ENCODE measurements at regions not wholly inside any gene's neighbourhood (a gene's known extent, or its start where the extent isn't known, plus 50 kb on each side); places are given as distances from the start of the nearest gene placed in this dataset.
"Not testable (repeated sequence)": the region's sequence is repeated elsewhere in the genome, so short reads cannot be mapped to it uniquely, and the experiment has no call there.

- not testable (repeated sequence) for DNase-seq
Measured at GRCh38 chr1:34371179-34371578, 194.5 kb downstream of the C1orf94 start.

GRCh38 chr1:34371829-34372532, 195.3 kb downstream of the C1orf94 start:
- no peak for DNase-seq

DNA sequence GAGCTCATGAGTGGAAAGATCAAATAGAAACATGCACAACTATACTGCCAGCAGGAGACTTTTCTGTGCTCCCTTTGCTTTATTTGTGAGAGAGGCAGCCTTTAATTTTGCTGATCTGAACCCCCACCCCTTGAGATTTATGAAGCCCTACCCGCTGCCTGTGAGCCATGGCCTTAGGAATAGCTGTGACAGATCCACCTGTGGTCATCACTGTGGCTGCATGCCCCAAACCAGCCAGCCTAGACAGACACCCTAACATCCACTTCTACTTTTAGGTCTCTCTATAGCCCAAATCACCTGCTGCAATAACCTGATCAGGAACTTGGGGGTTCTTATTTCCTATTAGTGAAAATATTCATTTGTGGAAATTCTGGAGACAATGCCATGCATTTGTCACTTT, 196.2 kb downstream of the C1orf94 start:
- DNase-seq, result no peak

DNA sequence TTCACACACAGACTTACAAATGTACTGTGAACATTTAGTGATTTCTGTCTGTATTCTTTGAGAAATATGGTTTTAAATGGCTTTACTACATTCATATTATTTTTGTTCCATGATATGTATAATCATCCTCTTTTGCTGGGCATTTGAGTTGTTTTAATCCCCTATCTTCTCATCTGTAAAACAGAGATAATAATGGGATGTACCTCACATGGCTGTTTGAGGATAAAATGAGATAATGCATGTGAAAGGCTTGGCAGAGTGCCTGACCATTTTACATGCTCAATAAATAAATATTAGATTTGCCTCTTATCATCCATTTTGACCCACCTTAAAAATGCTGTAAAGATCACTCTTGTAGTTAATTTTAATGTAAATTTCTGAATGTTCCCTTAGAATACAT, 197.2 kb downstream of the C1orf94 start:
- DNase-seq, result no peak

DNA sequence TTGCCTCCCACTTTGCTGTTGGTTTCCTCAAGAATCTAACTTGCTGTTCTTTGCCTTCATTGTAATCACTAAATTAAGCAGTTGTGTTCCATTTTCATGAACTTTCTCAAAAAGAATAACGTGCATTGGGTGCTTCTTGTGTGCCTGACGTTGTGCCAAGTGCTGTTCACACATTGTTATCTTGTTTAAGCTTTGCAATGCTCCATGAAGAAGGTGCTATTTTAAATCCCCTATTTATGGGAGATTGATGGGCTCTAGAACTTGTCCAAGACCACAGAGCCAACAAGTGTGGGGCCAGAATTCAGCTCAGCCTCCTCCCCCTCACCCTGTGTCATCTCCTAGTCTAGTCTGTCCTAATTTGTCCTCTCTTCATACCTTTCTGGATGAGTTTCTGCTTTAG, 199.8 kb downstream of the C1orf94 start:
- no peak for DNase-seq

GRCh38 chr1:34378968-34379856, 202.5 kb downstream of the C1orf94 start:
- no peak for DNase-seq

DNA sequence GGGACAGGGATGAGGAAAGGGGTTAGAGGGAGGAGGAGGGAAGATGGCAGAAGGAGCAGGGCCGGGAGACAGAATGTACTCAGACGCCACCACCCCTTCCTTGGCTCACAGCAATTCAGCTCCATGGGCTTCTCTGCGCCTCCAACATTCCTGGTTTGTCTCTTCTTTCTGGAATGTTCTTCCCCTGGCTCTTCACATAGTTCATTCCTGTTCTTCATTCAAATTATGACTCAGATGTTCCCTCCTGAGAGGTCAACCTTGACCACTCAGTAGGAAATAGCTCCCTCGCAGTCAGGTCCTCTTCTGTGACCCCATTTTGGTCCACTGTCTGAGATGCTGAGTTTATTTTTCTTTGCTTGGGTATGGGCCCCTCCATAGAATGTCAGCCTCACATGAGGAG, 203.2 kb downstream of the C1orf94 start:
- DNase-seq, result no peak

- DNase-seq, result no peak
Measured at GRCh38 chr1:34380526-34381124, 203.9 kb downstream of the C1orf94 start.

GRCh38 chr1:34389974-34390373, 213.3 kb downstream of the C1orf94 start:
- no peak for DNase-seq

- DNase-seq, result no peak
Measured at GRCh38 chr1:34396042-34396441, 219.3 kb downstream of the C1orf94 start.

- DNase-seq, result no peak
Measured at GRCh38 chr1:34398241-34398915, 221.7 kb downstream of the C1orf94 start.

- DNase-seq, result no peak
Measured at GRCh38 chr1:34398916-34399275, 222.2 kb downstream of the C1orf94 start.

DNA sequence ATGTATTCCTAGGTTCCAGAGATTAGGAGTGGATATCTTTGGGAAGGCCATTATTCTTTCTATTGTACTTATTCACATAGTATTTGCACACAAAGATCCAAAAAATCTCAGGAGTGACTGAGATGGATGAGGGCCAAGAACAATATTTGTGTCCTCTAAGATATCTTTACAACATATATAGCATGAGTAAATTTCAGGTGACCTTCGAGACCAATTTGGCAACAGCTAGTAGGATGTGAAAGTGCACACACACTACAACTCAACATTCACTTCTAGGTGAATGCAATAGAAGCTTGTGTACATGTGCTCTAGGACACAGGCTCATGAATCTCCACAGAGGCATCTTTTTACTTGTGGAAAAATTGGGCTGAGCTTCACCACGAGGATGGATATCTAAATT, 224.0 kb downstream of the C1orf94 start:
- DNase-seq, result no peak

DNA sequence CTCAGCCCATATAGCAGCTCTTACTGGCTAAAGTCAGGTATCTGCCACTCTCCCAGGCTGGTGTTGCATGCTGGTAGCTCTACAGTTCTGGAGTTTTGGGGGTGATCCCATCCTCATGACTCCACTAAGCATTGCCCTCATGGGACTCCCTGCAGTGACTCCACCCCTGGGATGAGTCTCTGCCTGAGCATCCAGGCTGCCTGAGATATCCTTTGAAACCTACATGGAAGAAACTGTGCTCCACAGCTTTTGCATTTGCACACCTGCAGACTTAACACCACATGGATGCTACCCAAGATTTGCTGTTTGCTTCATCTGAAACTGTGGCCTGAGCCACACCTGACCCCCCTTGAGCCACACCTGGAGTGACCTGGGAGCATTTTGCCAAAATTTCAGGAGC, 226.4 kb downstream of the C1orf94 start:
- DNase-seq, result no peak

DNA sequence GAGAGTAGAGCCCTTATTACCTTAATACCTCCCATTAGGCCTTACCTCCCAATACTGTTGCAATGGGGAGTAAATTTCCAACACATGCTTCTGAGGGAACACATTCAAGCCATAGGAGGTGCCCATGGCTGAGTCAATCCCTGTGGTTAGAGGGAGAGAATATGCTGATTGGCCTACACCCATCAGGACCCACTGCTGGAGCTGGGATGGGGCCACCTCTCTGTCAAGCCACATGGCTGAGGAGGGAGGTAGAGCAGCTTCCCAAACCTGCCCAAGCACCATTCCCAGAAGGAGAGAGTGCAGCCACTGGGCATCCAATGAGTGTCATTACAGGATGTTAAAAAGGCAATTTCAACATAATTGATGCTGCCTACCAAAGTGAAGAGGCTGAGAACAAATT, 228.1 kb downstream of the C1orf94 start:
- DNase-seq, result no peak

GRCh38 chr1:34405266-34405959, 228.7 kb downstream of the C1orf94 start:
- DNase-seq, result no peak

- no peak for DNase-seq
Measured at GRCh38 chr1:34406377-34406776, 229.7 kb downstream of the C1orf94 start.

DNA sequence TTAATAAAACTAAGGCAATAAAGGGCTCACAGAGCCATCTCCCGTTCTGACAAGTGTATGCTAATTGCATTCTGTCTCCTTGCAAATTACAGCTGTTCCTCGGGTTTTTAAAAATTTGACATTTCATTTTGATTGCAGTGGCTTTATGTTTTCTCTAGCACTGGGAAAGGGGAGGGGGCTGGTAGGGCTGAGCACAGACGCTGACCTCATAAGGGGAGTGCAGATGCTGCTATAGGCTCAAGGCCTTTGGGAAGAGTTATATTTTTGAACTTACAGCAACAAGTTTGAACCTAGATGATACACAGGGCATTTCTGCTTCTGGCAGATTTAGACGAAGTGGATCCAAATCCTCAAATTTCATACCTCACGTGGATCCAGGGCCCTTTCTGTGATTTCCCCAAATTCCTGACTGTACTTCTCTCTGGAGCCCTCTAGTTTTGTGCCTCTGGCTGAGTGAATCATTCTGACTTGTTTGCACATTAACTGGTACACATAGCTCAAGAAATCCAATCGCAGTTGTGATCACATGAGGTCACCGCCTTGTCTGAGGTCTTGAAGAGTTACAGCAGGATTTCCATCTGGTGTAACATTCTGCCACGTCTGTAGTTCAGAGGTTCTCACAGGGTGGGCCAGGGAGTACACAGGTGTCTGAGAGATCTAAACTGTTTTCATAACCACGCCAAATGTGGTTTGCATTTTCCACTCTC, 230.3 kb downstream of the C1orf94 start:
- no peak for DNase-seq

- no peak for DNase-seq
Measured at GRCh38 chr1:34408011-34408410, 231.3 kb downstream of the C1orf94 start.

DNA sequence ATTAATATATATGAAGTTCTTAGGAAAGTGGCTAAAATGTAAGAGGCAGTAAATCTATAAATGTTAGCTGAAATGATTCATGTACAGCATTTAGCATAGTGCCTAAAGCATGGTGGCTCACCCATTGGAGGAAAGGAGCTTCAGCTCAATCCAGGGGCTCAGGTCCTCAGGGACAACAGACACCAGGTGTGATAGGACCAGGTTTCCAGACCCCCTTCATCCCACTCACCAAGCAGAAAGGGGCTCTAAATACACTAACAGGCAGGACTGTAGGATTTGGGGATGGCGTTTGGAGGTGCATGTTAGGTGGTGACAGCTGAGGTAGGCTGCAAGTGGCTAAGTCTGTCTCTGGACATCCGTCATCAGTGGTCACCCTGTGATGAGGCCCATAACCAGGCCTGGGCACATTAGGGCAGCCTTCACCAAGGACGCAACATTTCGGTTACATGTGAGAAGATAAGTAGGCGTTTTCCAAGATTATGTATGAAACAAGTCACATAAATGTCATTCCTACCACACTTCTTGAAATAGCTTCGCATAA, 233.1 kb downstream of the C1orf94 start:
- no peak for DNase-seq

DNA sequence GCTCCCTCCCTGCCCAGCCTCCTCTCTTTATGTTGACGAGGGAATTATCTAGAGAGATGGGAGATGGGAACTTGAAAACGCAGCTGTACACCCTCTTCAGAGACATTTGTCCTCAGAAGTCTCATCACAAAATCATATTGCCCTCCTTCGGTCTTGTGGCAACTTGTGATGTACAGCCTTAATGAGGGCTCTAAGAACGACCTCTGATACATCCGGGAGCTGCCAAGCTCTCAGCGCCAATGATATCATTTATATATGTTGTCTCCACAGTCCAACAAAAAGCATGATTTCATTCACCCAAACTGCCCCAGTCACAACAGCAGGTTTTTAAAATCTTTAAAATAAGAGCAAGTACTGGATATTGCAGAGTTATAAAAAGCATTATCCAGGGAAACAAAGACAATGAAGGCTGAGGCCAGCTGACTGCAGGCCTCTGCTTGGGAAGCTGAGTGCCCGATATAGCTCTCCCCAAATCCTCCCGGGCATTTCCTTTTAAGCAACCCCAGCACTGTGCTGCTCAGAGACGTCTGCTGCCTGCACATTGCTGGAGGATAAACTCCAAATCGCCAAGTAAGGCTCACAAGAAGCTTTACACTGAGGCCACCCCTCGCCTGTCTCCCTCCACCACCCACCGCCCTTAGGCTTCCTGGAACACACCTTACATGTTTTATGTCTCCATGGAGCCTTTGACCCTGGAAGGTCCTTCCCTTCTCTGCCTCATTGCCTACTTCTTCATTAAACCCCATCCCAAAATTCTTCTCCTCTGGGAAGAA, 236.1 kb downstream of the C1orf94 start:
- DNase-seq, result no peak

Measured in AML-193 (cell line).